Breast epithelium (tissue), 3 donors: ENCODE measurements at regions not wholly inside any gene's neighbourhood (a gene's known extent, or its start where the extent isn't known, plus 50 kb on each side); places are given as distances from the start of the nearest gene placed in this dataset.
"Not testable (repeated sequence)": the region's sequence is repeated elsewhere in the genome, so short reads cannot be mapped to it uniquely, and the experiment has no call there.

Source experiments
- CTCF ChIP-seq, 3 donors: fragments of 450-650 bp; IDR thresholded peaks; one replicate each; pipeline ENCODE4 v1.5.1; 2016 to 2017; ENCODE audit warnings: antibody characterized with exemption in 3 of 3, mild to moderate bottlenecking in 3 of 3, moderate library complexity in 3 of 3
- POLR2A ChIP-seq: fragments of 450-650 bp; IDR thresholded peaks from one replicate; pipeline ENCODE4 v1.6.1; 2016; ENCODE audit warnings: antibody characterized with exemption, mild to moderate bottlenecking, moderate library complexity
- POLR2AphosphoS5 ChIP-seq, 3 donors: sonication (generic); formaldehyde crosslinking; IDR thresholded peaks; one replicate each; pipeline ENCODE4 v1.6.1; 2017; ENCODE audit warnings: antibody characterized with exemption in 3 of 3

GRCh38 chr11:24274214-24274781 is 222.6 kb upstream of the LUZP2 start:
- TF ChIP-seq POLR2AphosphoS5 (IDR thresholded peaks at IDR 0.05); CTCF (IDR thresholded peaks at IDR 0.05); POLR2A: not testable (repeated sequence)
